Neural progenitor cell (in vitro differentiated cells): ENCODE measurements at regions not wholly inside any gene's neighbourhood (a gene's known extent, or its start where the extent isn't known, plus 50 kb on each side); places are given as distances from the start of the nearest gene placed in this dataset.
"Not testable (repeated sequence)": the region's sequence is repeated elsewhere in the genome, so short reads cannot be mapped to it uniquely, and the experiment has no call there.

Experiments used
- DNase-seq: peaks from one replicate; pipeline ENCODE4 v3.0.0-alpha.2; 2016; ENCODE audit warnings: low spot score
- H2AFZ ChIP-seq: fragments of 200-600 bp; sonication (generic); replicated peaks from 2 replicates; pipeline ENCODE4 v1.6.1; 2016; ENCODE audit warnings: antibody characterized with exemption
- H3F3A ChIP-seq: fragments of 200-600 bp; sonication (generic); 2 replicates; pipeline ENCODE4 v1.6.1; 2016; ENCODE audit warnings: antibody characterized with exemption, low read depth
- H3K27ac ChIP-seq: fragments of 200-600 bp; sonication (generic); 2 replicates; pipeline ENCODE4 v1.5.1; 2016; ENCODE audit warnings: mild to moderate bottlenecking
- H3K27me3 ChIP-seq: fragments of 200-600 bp; sonication (generic); 2 replicates; pipeline ENCODE4 v1.6.1; 2016; ENCODE audit warnings: mild to moderate bottlenecking, moderate library complexity
- H3K36me3 ChIP-seq: fragments of 200-600 bp; sonication (generic); 2 replicates; pipeline ENCODE4 v1.5.1; 2016
- H3K4me1 ChIP-seq: fragments of 200-600 bp; sonication (generic); 2 replicates; pipeline ENCODE4 v1.6.1; 2016; ENCODE audit warnings: mixed run types
- H3K4me2 ChIP-seq: fragments of 200-600 bp; sonication (generic); 2 replicates; pipeline ENCODE4 v1.6.1; 2016
- H3K4me3 ChIP-seq: fragments of 200-600 bp; sonication (generic); 2 replicates; pipeline ENCODE4 v1.5.1; 2016
- H3K79me2 ChIP-seq: fragments of 200-600 bp; sonication (generic); 2 replicates; pipeline ENCODE4 v1.6.1; 2016; ENCODE audit warnings: low read depth
- H3K9ac ChIP-seq: fragments of 200-600 bp; sonication (generic); 2 replicates; pipeline ENCODE4 v1.6.1; 2016
- H3K9me3 ChIP-seq: fragments of 200-600 bp; sonication (generic); 2 replicates; pipeline ENCODE4 v1.5.1; 2016; ENCODE audit warnings: low read depth
- H4K20me1 ChIP-seq: fragments of 200-600 bp; sonication (generic); 2 replicates; pipeline ENCODE4 v1.6.1; 2016; ENCODE audit warnings: low read depth
- H3K27ac Mint-ChIP-seq: 3 replicates; pipeline ENCODE4 v1.8.0; 2021; ENCODE audit warnings: mixed read lengths
- H3K27me3 Mint-ChIP-seq: 2 replicates; pipeline ENCODE4 v1.8.0; 2022; ENCODE audit warnings: low read depth, mild to moderate bottlenecking, inconsistent platforms, moderate library complexity, mixed read lengths; ENCODE audit not compliant: insufficient read depth
- H3K36me3 Mint-ChIP-seq: 3 replicates; pipeline ENCODE4 v1.8.0; 2021; ENCODE audit warnings: mixed read lengths
- H3K4me1 Mint-ChIP-seq: 3 replicates; pipeline ENCODE4 v1.8.0; 2021; ENCODE audit warnings: mixed read lengths
- H3K4me3 Mint-ChIP-seq: 3 replicates; pipeline ENCODE4 v1.8.0; 2021; ENCODE audit warnings: mild to moderate bottlenecking, moderate library complexity, mixed read lengths
- H3K9me3 Mint-ChIP-seq: 3 replicates; pipeline ENCODE4 v1.8.0; 2020; ENCODE audit warnings: mixed read lengths
- EZH2 ChIP-seq: fragments of 200-600 bp; sonication (generic); IDR thresholded peaks from 2 replicates; pipeline ENCODE4 v1.6.1; 2017; ENCODE audit warnings: antibody characterized with exemption, mild to moderate bottlenecking, moderate library complexity
- EZH2phosphoT487 ChIP-seq: fragments of 200-600 bp; sonication (generic); IDR thresholded peaks from 2 replicates; pipeline ENCODE4 v1.6.1; 2017; ENCODE audit warnings: antibody characterized with exemption
- TF ChIP-seq, protein P1 (sequence below): fragments of 200-600 bp; sonication (generic); IDR thresholded peaks from 2 replicates; pipeline ENCODE4 v1.5.1; 2017; ENCODE audit warnings: antibody characterized with exemption, mild to moderate bottlenecking

DNA sequence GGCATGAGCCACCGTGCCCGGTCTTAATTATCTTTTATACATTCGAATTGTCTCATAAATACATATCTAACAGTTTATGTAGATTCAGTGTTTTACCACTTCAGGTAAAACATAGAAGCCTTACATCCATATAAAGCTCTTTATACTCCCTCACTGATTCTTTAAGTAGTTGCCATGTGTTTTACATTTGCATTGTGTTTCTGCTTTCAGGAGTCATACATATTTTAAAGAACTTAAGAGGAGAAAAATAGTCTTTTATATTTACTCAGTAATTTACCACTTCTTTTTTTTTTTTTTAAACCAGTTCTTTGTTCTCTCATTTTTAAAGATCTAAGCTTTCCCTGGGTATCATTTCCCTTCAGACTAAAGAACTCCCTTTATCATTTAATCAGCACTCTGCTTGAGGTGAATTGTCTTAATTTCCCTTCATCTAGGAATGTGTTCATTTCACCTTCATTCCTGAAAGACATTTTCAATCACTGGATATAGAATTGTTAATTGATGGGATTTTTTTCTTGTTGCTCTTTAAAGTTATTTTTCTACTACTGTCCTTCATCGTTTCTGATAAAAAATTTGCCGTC is 127.1 kb upstream of the XIST start:
- no peak for DNase-seq
- Mint-ChIP-seq H3K27me3 (no peaks in the 10 kb centered on the region), H3K4me3 (no peak overlapping the region), H3K9me3 (peaks cover 42% of the 10 kb centered on the region), H3K36me3 (peaks cover 61% of the 10 kb centered on the region), H3K27ac (no peak overlapping the region), H3K4me1 (peaks cover 5% of the 10 kb centered on the region)
- H2AFZ ChIP-seq = no peak overlapping the region
- H3K79me2 ChIP-seq = peaks cover 100% of the 10 kb centered on the region
- peaks cover 28% of the 10 kb centered on the region for H3K4me1 ChIP-seq
- H3K9me3 ChIP-seq = no peaks in the 10 kb centered on the region
- peaks cover 6% of the 10 kb centered on the region for H3K36me3 ChIP-seq
- H3F3A ChIP-seq = peaks cover 29% of the 10 kb centered on the region
- H3K4me2 ChIP-seq = no peak overlapping the region
- H3K4me3 ChIP-seq = no peak overlapping the region
- H4K20me1 ChIP-seq = peaks cover 50% of the 10 kb centered on the region
- H3K27me3 ChIP-seq = no peaks in the 10 kb centered on the region
- H3K9ac ChIP-seq = no peak overlapping the region
- no peak for TF ChIP-seq EZH2
- TF ChIP-seq EZH2phosphoT487 = no peak
- TF ChIP-seq, protein P1, sequence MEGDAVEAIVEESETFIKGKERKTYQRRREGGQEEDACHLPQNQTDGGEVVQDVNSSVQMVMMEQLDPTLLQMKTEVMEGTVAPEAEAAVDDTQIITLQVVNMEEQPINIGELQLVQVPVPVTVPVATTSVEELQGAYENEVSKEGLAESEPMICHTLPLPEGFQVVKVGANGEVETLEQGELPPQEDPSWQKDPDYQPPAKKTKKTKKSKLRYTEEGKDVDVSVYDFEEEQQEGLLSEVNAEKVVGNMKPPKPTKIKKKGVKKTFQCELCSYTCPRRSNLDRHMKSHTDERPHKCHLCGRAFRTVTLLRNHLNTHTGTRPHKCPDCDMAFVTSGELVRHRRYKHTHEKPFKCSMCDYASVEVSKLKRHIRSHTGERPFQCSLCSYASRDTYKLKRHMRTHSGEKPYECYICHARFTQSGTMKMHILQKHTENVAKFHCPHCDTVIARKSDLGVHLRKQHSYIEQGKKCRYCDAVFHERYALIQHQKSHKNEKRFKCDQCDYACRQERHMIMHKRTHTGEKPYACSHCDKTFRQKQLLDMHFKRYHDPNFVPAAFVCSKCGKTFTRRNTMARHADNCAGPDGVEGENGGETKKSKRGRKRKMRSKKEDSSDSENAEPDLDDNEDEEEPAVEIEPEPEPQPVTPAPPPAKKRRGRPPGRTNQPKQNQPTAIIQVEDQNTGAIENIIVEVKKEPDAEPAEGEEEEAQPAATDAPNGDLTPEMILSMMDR = no peak
- H3K27ac ChIP-seq = peak overlapping the region; percentile 20

DNA sequence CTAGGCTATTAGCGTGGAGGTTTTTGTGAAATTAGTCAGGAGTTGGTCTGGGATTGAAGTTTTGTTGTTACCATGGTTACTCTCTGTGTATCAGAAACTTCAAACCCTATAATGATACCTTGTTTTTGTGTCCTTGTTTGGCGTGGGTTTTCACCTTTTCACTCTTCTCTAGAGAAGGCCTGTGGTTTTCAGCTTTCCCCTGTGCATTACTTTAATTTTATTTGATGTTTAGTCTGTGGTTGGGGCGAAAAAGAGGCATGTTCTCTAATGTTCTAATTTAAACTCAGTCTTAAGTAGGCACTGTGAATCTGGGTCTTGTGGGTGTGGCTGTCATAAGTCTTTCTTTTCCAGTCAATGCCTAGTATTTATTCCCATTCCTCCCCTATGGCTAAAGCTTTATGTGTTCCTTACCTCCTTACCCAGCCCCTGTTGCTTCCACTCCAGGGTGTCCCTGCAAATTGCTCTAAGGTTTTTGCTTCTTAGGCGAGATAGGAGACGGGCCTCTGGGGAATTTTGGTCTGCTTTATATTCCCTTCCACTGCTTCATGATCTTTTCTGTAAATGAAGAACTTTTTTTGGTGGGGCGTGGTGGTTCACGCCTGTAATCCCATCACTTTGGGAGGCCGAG is 125.1 kb upstream of the XIST start:
- no peak overlapping the region for H3K4me3 Mint-ChIP-seq
- no peaks in the 10 kb centered on the region for H3K9me3 ChIP-seq
- peaks cover 28% of the 10 kb centered on the region for H3K4me1 ChIP-seq
- peaks cover 6% of the 10 kb centered on the region for H3K36me3 ChIP-seq
- H3K36me3 Mint-ChIP-seq = peaks cover 61% of the 10 kb centered on the region
- peaks cover 48% of the 10 kb centered on the region for H3K9me3 Mint-ChIP-seq
- H3K27me3 ChIP-seq = no peaks in the 10 kb centered on the region
- peak; percentile 16 for DNase-seq
- H3K4me1 Mint-ChIP-seq = peaks cover 5% of the 10 kb centered on the region
- peaks cover 100% of the 10 kb centered on the region for H3K79me2 ChIP-seq
- H3K27ac ChIP-seq = peak overlapping the region; percentile 18
- no peak overlapping the region for H3K27ac Mint-ChIP-seq
- no peak overlapping the region for H3K4me3 ChIP-seq
- peaks cover 30% of the 10 kb centered on the region for H3F3A ChIP-seq
- H2AFZ ChIP-seq = no peak overlapping the region
- TF ChIP-seq EZH2 (no peak), EZH2phosphoT487 (no peak)
- TF ChIP-seq, protein P1 = no peak
- peaks cover 55% of the 10 kb centered on the region for H4K20me1 ChIP-seq
- H3K4me2 ChIP-seq = peak overlapping the region; percentile 4
- no peak overlapping the region for H3K9ac ChIP-seq
- no peaks in the 10 kb centered on the region for H3K27me3 Mint-ChIP-seq

DNA sequence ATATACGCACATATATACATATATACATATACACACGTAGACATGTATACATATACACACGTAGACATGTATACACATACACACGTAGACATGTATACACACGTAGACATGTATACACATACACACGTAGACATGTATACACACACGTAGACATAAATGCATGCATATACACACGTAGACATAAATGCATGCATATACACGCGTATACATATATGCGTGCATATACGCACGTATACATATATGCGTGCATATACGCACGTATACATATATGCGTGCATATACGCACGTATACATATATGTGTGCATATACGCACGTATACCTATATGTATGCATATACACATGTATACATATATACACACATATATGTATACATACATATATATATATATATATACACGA is 114.9 kb upstream of the XIST start:
- not testable (repeated sequence) for DNase-seq, H3K4me3 Mint-ChIP-seq, H3K9me3 ChIP-seq, H2AFZ ChIP-seq, H3K4me1 Mint-ChIP-seq, H3K4me3 ChIP-seq, H3K27me3 Mint-ChIP-seq, H3K9ac ChIP-seq, H3K27ac Mint-ChIP-seq, H3K36me3 ChIP-seq, H3K27me3 ChIP-seq, H3K27ac ChIP-seq, H3K4me2 ChIP-seq
- peaks cover 45% of the 10 kb centered on the region for H3F3A ChIP-seq
- peaks cover 63% of the 10 kb centered on the region for H3K36me3 Mint-ChIP-seq
- H3K9me3 Mint-ChIP-seq = peaks cover 37% of the 10 kb centered on the region
- H3K79me2 ChIP-seq = peaks cover 100% of the 10 kb centered on the region
- peaks cover 30% of the 10 kb centered on the region for H3K4me1 ChIP-seq
- peaks cover 59% of the 10 kb centered on the region for H4K20me1 ChIP-seq

DNA sequence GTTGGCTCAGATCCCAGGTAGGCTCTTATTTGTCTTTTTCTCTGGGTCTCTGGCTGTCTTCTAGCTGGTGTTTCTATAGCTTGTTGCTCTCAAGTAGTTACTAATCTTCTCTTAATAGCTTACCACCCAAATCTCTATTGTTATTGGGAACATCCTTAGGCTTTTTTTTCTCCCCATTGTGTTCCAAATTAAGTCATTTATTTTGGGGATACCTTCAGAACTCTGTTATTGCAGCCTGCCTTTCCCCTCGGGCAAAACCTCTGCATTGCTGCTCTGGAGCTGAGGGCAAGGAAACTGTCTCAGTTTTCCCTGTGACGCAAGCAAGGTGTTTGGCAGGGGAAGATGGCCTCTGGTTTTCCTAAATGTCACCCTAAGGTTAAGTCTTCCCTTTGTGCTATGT is 113.3 kb upstream of the XIST start:
- Histone ChIP-seq H3K27me3 (no peaks in the 10 kb centered on the region), H3K4me3 (no peak overlapping the region), H3K4me2 (peak overlapping the region; percentile 61), H3K9ac (no peak overlapping the region), H2AFZ (no peak overlapping the region), H3K27ac (peak overlapping the region; percentile 89), H4K20me1 (peaks cover 66% of the 10 kb centered on the region), H3K4me1 (peaks cover 33% of the 10 kb centered on the region), H3K36me3 (no peaks in the 10 kb centered on the region), H3K9me3 (no peaks in the 10 kb centered on the region), H3K79me2 (peaks cover 100% of the 10 kb centered on the region), H3F3A (peaks cover 55% of the 10 kb centered on the region)
- no peak overlapping the region for H3K27ac Mint-ChIP-seq
- H3K27me3 Mint-ChIP-seq = peaks cover 2% of the 10 kb centered on the region
- TF ChIP-seq, protein P1 = no peak
- TF ChIP-seq EZH2phosphoT487 = no peak
- TF ChIP-seq EZH2 = no peak
- DNase-seq = peak; percentile 31
- H3K9me3 Mint-ChIP-seq = peaks cover 40% of the 10 kb centered on the region
- H3K4me3 Mint-ChIP-seq = no peak overlapping the region
- H3K36me3 Mint-ChIP-seq = peaks cover 63% of the 10 kb centered on the region
- no peaks in the 10 kb centered on the region for H3K4me1 Mint-ChIP-seq
